ENCODE measurements at regions not wholly inside any gene's neighbourhood (a gene's known extent, or its start where the extent isn't known, plus 50 kb on each side); places are given as distances from the start of the nearest gene placed in this dataset.

DNA sequence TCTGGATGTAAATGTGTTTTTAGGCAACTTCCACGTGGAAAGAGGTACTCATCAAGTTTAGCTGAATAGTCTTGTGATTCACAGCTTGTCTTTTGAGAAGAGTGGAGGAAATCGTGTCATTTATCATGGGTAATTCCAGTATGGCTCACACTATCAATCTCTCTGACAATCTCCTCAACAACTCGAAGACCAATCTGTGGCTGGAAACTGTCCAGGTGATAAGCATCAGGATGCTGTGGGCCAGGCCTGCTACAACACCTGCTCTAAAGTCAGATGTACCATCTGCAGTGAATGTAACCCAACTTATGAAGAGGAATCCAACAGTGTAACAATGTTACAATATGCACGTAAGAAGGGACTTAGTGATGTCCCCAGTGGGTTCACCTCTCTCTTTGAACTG lies 132.1 kb upstream of the GK2 start:
- H3K4me3 ChIP-seq, result no peak overlapping the region
- no peak for DNase-seq
- TF ChIP-seq POLR2A (IDR thresholded peaks at IDR 0.05) (no peak), EP300 (IDR thresholded peaks at IDR 0.05) (no peak)
- TF ChIP-seq, protein P1, sequence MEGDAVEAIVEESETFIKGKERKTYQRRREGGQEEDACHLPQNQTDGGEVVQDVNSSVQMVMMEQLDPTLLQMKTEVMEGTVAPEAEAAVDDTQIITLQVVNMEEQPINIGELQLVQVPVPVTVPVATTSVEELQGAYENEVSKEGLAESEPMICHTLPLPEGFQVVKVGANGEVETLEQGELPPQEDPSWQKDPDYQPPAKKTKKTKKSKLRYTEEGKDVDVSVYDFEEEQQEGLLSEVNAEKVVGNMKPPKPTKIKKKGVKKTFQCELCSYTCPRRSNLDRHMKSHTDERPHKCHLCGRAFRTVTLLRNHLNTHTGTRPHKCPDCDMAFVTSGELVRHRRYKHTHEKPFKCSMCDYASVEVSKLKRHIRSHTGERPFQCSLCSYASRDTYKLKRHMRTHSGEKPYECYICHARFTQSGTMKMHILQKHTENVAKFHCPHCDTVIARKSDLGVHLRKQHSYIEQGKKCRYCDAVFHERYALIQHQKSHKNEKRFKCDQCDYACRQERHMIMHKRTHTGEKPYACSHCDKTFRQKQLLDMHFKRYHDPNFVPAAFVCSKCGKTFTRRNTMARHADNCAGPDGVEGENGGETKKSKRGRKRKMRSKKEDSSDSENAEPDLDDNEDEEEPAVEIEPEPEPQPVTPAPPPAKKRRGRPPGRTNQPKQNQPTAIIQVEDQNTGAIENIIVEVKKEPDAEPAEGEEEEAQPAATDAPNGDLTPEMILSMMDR (IDR thresholded peaks at IDR 0.05), result no peak
- no peak overlapping the region for H3K27ac ChIP-seq
- H3K9me3 ChIP-seq, result no peaks in the 10 kb centered on the region
- no peaks in the 10 kb centered on the region for H3K4me1 ChIP-seq (ENCODE audit: insufficient read depth)
- H3K36me3 ChIP-seq, result no peaks in the 10 kb centered on the region
- 54 to 65% (median 60%) methylated on average over 4 of the region's 4 CpGs for WGBS, 3 donors
- H3K27me3 ChIP-seq, result no peaks in the 10 kb centered on the region
- intact Hi-C loops (cut with DNase I), result no loop called here

DNA sequence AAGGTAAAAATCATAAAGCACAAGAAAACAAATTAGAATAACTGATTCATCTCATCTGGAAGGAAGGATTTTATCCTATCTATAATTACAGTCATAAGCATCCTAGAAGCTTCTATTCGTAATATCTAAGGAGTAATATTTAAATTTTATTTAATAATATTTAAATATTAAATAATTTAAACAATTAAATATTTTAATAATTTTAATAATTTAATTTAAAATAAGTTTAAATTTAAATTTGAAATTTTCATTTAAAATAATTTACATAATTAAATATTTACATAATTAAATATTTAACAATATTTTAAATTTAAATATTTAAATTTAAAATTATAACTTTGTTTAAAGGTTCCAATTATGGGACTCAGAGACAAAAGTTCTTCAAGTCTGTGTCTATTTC lies 127.5 kb upstream of the GK2 start:
- intact Hi-C loops (cut with DNase I), result no loop called here
- H3K27ac ChIP-seq, result no peak overlapping the region
- H3K4me3 ChIP-seq, result no peak overlapping the region
- H3K4me1 ChIP-seq (ENCODE audit: insufficient read depth), result no peaks in the 10 kb centered on the region
- no peak for DNase-seq
- H3K27me3 ChIP-seq, result no peaks in the 10 kb centered on the region
- no peaks in the 10 kb centered on the region for H3K36me3 ChIP-seq
- H3K9me3 ChIP-seq, result no peaks in the 10 kb centered on the region
- TF ChIP-seq, protein P1 (IDR thresholded peaks at IDR 0.05), result no peak
- TF ChIP-seq POLR2A (IDR thresholded peaks at IDR 0.05) (no peak), EP300 (IDR thresholded peaks at IDR 0.05) (no peak)
- 87 to 94% (median 90%) methylated on average over 1 of the region's 1 CpG for WGBS, 3 donors

DNA sequence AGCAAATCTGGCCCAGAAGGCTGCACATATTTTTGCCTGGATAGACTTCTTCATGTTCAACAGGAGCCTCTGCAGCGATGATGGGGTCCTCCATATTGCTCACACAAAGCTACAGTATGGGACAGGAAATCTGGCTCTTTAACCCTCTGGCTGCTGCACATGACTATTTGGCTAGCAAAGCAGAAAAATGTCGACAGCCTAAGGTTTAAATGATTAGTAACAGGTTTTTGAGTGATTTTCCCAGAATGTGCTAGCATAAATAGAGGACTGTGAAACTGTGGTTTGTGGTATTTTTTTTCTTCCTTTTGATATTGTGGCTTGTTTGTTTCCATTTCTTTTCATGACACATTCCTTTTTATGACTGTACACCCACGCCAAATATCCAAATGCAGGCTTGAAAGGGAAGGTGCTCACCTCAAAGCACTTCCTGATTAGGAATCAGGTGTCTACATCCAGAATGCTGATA lies 120.2 kb upstream of the GK2 start:
- H3K4me1 ChIP-seq (ENCODE audit: insufficient read depth), result no peaks in the 10 kb centered on the region
- no peaks in the 10 kb centered on the region for H3K36me3 ChIP-seq
- no peak for DNase-seq
- H3K9me3 ChIP-seq, result no peaks in the 10 kb centered on the region
- H3K4me3 ChIP-seq, result no peak overlapping the region
- WGBS, 3 donors, result 72 to 78% (median 76%) methylated on average over 3 of the region's 3 CpGs
- H3K27me3 ChIP-seq, result no peaks in the 10 kb centered on the region
- intact Hi-C loops (cut with DNase I), result no loop called here
- TF ChIP-seq, protein P1 (IDR thresholded peaks at IDR 0.05), result no peak
- TF ChIP-seq POLR2A (IDR thresholded peaks at IDR 0.05), result no peak
- no peak for TF ChIP-seq EP300 (IDR thresholded peaks at IDR 0.05)
- no peak overlapping the region for H3K27ac ChIP-seq

DNA sequence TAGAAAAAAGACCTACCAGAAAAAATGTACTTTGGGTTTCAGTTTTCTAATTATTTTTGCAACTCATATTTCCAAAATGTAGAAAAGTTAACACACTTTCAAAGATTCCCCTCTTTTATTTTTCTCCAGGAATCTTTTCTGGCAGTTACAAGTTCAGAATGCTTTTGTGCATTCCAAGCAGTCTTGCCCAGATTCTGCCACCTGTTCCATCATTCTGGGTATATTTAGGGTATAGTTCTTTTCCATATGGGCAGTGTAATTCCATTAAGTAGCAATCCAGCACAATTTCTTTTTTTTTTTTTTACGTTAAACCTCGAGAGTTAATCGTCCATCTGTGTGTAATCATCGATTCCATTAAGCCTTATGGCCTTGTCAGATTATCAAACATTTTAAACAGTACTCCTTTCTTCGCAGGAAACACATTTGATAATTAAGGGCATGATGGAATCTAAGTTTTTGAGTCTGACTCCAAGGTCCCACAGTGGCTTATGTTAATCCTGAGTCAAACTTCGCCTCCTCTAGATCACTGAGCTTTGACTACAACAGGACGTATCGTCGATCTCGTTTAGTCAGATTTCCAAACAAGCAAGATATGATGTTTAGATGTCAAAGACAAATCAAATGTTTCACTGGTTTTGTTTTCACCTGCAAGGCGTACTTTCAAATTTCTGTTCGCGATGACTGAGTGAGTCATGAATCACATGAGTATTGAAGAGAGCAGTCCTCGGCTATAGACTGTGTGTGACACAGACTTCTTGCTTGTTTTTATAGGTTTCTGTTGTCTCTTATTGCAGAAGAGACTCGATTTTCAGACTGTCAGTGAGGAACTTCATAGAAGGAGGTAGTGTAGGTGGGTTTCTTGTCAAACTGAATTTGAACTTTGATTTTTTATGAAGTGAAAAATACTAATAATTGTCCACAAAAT lies 118.9 kb upstream of the GK2 start:
- Histone ChIP-seq H3K4me1 (ENCODE audit: insufficient read depth) (no peaks in the 10 kb centered on the region), H3K36me3 (no peaks in the 10 kb centered on the region)
- intact Hi-C loops (cut with DNase I), result no loop called here

More for the DNA sequence above, 118.9 kb upstream of the GK2 start:
- H3K4me3 ChIP-seq, result no peak overlapping the region
- WGBS, 3 donors, result 86 to 90% (median 86%) methylated on average over 15 of the region's 15 CpGs
- TF ChIP-seq EP300 (IDR thresholded peaks at IDR 0.05), result no peak
- TF ChIP-seq POLR2A (IDR thresholded peaks at IDR 0.05), result no peak
- TF ChIP-seq, protein P1 (IDR thresholded peaks at IDR 0.05), result no peak
- DNase-seq, result no peak
- no peaks in the 10 kb centered on the region for H3K9me3 ChIP-seq
- no peaks in the 10 kb centered on the region for H3K27me3 ChIP-seq
- no peak overlapping the region for H3K27ac ChIP-seq

Data from ovary (tissue), 7 donors.